ENCODE measurements at regions not wholly inside any gene's neighbourhood (a gene's known extent, or its start where the extent isn't known, plus 50 kb on each side); places are given as distances from the start of the nearest gene placed in this dataset.

DNA sequence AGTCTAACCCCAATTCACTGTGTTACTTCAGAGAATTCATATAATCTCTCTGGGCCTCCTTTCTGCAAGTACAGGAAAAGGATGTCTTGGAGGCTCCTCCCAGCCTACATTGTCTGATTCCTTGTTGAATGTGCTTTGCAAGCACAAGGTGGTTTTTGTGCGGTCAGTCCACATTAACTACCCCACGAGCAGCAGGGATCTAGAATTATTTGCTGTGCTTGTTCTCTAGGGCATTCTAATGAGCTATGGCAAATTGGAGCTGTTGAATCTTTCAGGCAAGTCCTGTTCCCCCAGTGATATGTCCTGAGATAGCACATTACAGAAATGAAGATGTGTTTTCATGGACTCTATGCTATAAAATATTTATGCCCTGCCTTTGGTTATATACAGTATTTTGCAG, 349.4 kb downstream of the SLC4A3 start:
- intact Hi-C loops (cut with DNase I): no loop called here
- ATAC-seq: no peak
- WGBS: 76% methylated on average over 2 of the region's 2 CpGs
- no peaks in the 10 kb centered on the region for H3K4me1 ChIP-seq (ENCODE audit: control insufficient read depth, insufficient read depth, low read length)
- DNase-seq: no peak
- no peaks in the 10 kb centered on the region for H3K9me3 ChIP-seq (ENCODE audit: control insufficient read depth, low read length)
- no peak overlapping the region for H3K27ac ChIP-seq (ENCODE audit: low read length)
- no peak overlapping the region for H3K4me3 ChIP-seq (ENCODE audit: low read length)
- H3K27me3 ChIP-seq (ENCODE audit: control insufficient read depth, insufficient read depth): no peaks in the 10 kb centered on the region

DNA sequence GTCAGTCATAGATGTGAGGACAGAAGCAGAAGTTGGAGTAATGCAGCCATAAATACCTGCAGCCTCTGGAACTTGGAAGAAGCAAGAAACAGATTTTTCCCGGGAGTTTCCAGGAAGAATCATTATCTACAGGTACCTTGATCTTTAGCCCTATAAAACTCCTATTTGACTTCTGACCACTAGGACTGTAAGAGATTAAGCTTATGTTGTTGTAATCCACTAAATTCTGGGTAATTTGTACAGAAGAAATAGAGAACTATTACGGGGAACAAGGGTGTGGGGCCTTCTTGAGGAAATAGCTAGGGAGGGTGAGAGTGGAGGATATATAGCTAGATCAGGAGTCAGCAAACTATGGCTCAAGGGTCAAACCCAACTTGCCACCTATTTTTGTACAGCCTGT, 353.2 kb downstream of the SLC4A3 start:
- Histone ChIP-seq H3K27me3 (ENCODE audit: control insufficient read depth, insufficient read depth) (no peaks in the 10 kb centered on the region), H3K4me1 (ENCODE audit: control insufficient read depth, insufficient read depth, low read length) (no peaks in the 10 kb centered on the region), H3K27ac (ENCODE audit: low read length) (no peak overlapping the region), H3K4me3 (ENCODE audit: low read length) (no peak overlapping the region), H3K9me3 (ENCODE audit: control insufficient read depth, low read length) (no peaks in the 10 kb centered on the region)
- WGBS: 89% methylated on average over 2 of the region's 2 CpGs
- intact Hi-C loops (cut with DNase I): no loop called here
- no peak for ATAC-seq
- no peak for DNase-seq

DNA sequence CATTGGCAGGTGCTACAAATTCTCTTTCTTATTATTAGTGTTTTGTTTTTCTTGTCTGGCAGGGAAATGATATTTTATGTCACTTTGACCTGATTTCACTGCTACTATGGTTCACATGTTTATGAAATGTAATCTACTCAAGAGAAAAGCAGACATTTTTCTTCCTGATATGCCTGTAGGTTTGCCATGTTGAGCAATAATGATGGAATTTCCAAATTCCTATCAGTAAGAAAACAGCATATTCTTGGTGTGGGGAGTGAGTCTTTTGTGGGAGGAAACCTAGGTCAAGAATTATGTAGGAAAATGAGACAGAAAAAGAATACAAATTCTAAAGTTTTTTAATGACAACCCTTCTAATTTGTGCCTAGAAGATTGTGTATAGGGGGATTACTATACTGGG, 356.4 kb downstream of the SLC4A3 start:
- DNase-seq: no peak
- Histone ChIP-seq H3K27me3 (ENCODE audit: control insufficient read depth, insufficient read depth) (no peaks in the 10 kb centered on the region), H3K4me3 (ENCODE audit: low read length) (no peak overlapping the region), H3K27ac (ENCODE audit: low read length) (no peak overlapping the region), H3K4me1 (ENCODE audit: control insufficient read depth, insufficient read depth, low read length) (no peaks in the 10 kb centered on the region), H3K9me3 (ENCODE audit: control insufficient read depth, low read length) (no peaks in the 10 kb centered on the region)
- intact Hi-C loops (cut with DNase I): no loop called here
- no peak for ATAC-seq

DNA sequence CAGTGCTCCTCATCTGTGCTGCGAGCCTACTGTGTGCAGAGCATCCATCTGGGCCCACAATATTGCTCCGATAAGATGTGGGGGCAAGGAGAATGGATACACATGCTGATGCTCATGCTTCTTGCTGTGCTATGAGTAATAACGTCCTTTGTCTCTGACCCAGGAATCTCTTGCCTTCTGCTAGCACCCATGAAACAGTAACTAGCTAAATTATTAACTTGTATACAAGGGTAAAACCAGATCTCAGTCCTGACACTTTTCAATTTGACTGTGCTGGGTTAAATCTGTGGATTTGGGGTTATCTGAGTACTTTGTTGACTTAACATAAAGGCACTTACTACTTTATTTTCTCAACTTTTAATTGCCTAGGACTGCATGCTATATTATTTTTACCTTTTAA, 357.6 kb downstream of the SLC4A3 start:
- Histone ChIP-seq H3K27me3 (ENCODE audit: control insufficient read depth, insufficient read depth) (no peaks in the 10 kb centered on the region), H3K9me3 (ENCODE audit: control insufficient read depth, low read length) (no peaks in the 10 kb centered on the region), H3K4me3 (ENCODE audit: low read length) (no peak overlapping the region), H3K27ac (ENCODE audit: low read length) (no peak overlapping the region), H3K4me1 (ENCODE audit: control insufficient read depth, insufficient read depth, low read length) (no peaks in the 10 kb centered on the region)
- no peak for DNase-seq
- ATAC-seq: no peak
- 81% methylated on average over 3 of the region's 3 CpGs for WGBS
- intact Hi-C loops (cut with DNase I): no loop called here

DNA sequence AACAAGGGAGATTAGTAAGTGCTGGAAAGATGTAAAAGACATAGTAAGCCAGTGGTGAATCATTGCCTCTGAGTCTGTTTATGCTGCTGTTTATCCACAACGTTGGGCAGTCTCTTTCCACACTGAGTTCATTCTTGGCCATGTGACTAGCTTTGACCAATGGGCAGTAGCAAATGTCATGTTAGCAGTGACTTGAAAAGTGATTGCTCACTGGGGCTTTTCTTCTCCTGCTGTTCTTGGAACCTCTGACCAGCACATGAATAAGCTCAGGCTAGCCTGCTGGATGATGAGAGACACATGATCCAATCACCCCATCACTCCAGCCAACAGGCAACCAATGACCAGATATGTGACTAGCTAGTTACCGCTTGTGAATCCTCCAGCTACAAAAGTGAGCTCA, 360.4 kb downstream of the SLC4A3 start:
- ATAC-seq (peak in 1 of 2 donors; percentile 43), DNase-seq (no peak)

DNA sequence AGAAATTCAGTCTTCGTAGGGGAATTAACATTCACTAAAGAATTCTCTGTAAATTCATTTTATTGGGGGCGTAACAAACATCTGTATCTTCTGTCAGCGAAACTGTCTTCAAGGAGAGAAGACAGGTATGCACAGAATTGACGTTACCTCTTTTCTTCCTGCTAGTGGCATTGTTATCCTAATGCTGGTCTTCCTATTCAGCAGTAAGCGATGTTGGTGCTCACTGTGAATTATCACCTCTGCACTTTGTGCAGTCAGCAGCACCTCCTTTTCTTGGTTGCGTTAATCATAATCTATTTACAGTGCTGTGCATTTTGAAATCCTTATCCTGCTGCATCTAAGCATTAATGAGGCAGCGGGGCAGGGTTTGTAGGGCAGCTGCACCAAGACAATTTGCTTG, 362.3 kb downstream of the SLC4A3 start:
- H3K4me1 ChIP-seq (ENCODE audit: control insufficient read depth, insufficient read depth, low read length): no peaks in the 10 kb centered on the region
- intact Hi-C loops (cut with DNase I): no loop called here
- no peaks in the 10 kb centered on the region for H3K9me3 ChIP-seq (ENCODE audit: control insufficient read depth, low read length)
- no peak for ATAC-seq
- 85% methylated on average over 7 of the region's 7 CpGs for WGBS
- DNase-seq: no peak
- H3K4me3 ChIP-seq (ENCODE audit: low read length): no peak overlapping the region
- H3K27me3 ChIP-seq (ENCODE audit: control insufficient read depth, insufficient read depth): no peaks in the 10 kb centered on the region
- no peak overlapping the region for H3K27ac ChIP-seq (ENCODE audit: low read length)

More for the DNA sequence above, 360.4 kb downstream of the SLC4A3 start:
- Histone ChIP-seq H3K4me1 (ENCODE audit: control insufficient read depth, insufficient read depth, low read length) (no peaks in the 10 kb centered on the region), H3K4me3 (ENCODE audit: low read length) (no peak overlapping the region), H3K27ac (ENCODE audit: low read length) (no peak overlapping the region), H3K27me3 (ENCODE audit: control insufficient read depth, insufficient read depth) (no peaks in the 10 kb centered on the region), H3K9me3 (ENCODE audit: control insufficient read depth, low read length) (no peaks in the 10 kb centered on the region)
- intact Hi-C loops (cut with DNase I): no loop called here
- WGBS: 56% methylated on average over 2 of the region's 2 CpGs

GRCh38 chr2:219991116-219991515, 363.7 kb downstream of the SLC4A3 start:
- no peaks in the 10 kb centered on the region for H3K4me1 ChIP-seq (ENCODE audit: control insufficient read depth, insufficient read depth, low read length)
- no peaks in the 10 kb centered on the region for H3K27me3 ChIP-seq (ENCODE audit: control insufficient read depth, insufficient read depth)
- intact Hi-C loops (cut with DNase I): no loop called here
- H3K9me3 ChIP-seq (ENCODE audit: control insufficient read depth, low read length): no peaks in the 10 kb centered on the region
- no peak for DNase-seq
- H3K4me3 ChIP-seq (ENCODE audit: low read length): no peak overlapping the region
- ATAC-seq: peak; percentile 50 to 52
- no peak overlapping the region for H3K27ac ChIP-seq (ENCODE audit: low read length)
- WGBS: 42% methylated on average over 2 of the region's 2 CpGs

DNA sequence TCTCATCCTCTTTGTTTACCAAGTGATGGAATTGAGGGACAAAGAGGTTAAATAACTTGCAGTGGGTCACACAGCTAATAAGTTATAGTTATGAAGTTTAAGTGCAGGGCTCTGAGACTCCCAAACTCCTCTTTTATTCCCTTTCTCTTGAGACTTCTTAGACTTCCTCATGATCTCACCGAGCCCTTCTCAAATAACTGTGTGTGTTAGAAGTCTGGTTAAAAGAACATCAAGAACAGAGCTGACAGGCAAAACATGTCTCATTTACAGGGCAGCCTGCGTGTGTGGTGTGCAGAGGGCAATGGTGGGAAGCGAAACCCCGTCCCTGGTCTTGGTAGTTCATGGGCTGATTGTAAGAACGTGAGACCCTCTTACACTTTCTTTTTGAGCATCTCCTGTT, 368.0 kb downstream of the SLC4A3 start:
- intact Hi-C loops (cut with DNase I): no loop called here
- Histone ChIP-seq H3K4me1 (ENCODE audit: control insufficient read depth, insufficient read depth, low read length) (no peaks in the 10 kb centered on the region), H3K9me3 (ENCODE audit: control insufficient read depth, low read length) (no peaks in the 10 kb centered on the region), H3K27me3 (ENCODE audit: control insufficient read depth, insufficient read depth) (no peaks in the 10 kb centered on the region), H3K4me3 (ENCODE audit: low read length) (no peak overlapping the region), H3K27ac (ENCODE audit: low read length) (no peak overlapping the region)
- WGBS: 77% methylated on average over 5 of the region's 5 CpGs
- DNase-seq (no peak), ATAC-seq (no peak)

GRCh38 chr2:219995991-219996765, 368.7 kb downstream of the SLC4A3 start:
- Histone ChIP-seq H3K9me3 (ENCODE audit: control insufficient read depth, low read length) (no peaks in the 10 kb centered on the region), H3K27me3 (ENCODE audit: control insufficient read depth, insufficient read depth) (no peaks in the 10 kb centered on the region), H3K4me1 (ENCODE audit: control insufficient read depth, insufficient read depth, low read length) (no peaks in the 10 kb centered on the region), H3K27ac (ENCODE audit: low read length) (no peak overlapping the region), H3K4me3 (ENCODE audit: low read length) (no peak overlapping the region)
- ATAC-seq (no peak), DNase-seq (no peak)
- 78% methylated on average over 4 of the region's 4 CpGs for WGBS
- intact Hi-C loops (cut with DNase I): no loop called here

DNA sequence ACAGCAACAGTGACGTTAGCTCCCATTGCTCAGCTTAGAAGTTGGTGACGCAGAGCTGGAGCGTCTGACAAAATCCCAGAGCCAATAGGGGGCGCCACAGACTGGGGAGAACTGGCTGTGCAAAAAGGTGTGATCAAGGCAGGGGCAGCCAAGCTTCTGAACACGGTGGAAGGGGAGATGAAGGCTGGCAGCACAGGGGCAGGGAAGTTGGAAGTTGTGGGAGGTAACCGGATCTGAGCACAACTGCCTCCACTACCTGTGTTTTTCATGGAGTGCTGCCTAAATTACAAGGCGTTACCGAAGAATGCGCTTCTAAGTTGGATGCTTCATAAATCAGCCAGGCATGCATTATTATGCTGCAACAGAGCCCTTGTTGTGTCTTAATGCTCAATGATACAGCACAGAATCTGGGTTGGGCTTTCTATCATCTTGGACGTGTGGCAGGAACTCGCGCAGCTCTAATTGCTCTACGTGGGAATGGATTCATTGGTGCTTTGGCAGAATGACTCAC, 370.0 kb downstream of the SLC4A3 start:
- no peaks in the 10 kb centered on the region for H3K4me1 ChIP-seq (ENCODE audit: control insufficient read depth, insufficient read depth, low read length)
- no peaks in the 10 kb centered on the region for H3K9me3 ChIP-seq (ENCODE audit: control insufficient read depth, low read length)
- no peaks in the 10 kb centered on the region for H3K27me3 ChIP-seq (ENCODE audit: control insufficient read depth, insufficient read depth)
- DNase-seq (peak; percentile 42 to 74 (median 64)), ATAC-seq (peak; percentile 22 to 59)
- H3K4me3 ChIP-seq (ENCODE audit: low read length): no peak overlapping the region
- no peak overlapping the region for H3K27ac ChIP-seq (ENCODE audit: low read length)
- intact Hi-C loops (cut with DNase I): no loop called here
- WGBS: 62% methylated on average over 13 of the region's 13 CpGs

DNA sequence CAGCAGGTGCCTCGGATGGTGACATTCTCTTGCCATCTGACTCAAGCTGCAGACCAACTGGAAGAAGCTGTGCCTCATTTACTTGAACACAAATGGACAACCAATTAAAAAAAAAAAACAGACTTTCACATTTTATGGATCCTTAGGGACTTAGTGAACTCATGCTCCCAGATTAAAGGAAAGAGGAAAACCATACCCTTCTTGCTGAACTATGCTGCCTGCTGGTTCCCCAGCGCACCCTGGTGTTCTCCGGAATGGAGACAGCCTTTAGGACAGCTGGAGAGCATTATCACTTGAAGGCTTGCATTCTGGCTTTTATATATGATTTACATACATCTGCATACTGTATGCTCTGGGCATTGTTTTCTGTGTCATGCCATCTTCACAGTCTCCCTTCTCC, 370.7 kb downstream of the SLC4A3 start:
- H3K4me1 ChIP-seq (ENCODE audit: control insufficient read depth, insufficient read depth, low read length): no peaks in the 10 kb centered on the region
- no peaks in the 10 kb centered on the region for H3K27me3 ChIP-seq (ENCODE audit: control insufficient read depth, insufficient read depth)
- 80% methylated on average over 3 of the region's 3 CpGs for WGBS
- no peak overlapping the region for H3K27ac ChIP-seq (ENCODE audit: low read length)
- ATAC-seq (no peak), DNase-seq (no peak)
- no peaks in the 10 kb centered on the region for H3K9me3 ChIP-seq (ENCODE audit: control insufficient read depth, low read length)
- H3K4me3 ChIP-seq (ENCODE audit: low read length): no peak overlapping the region
- intact Hi-C loops (cut with DNase I): no loop called here
